GF-D8 (cell line): ENCODE measurements at regions not wholly inside any gene's neighbourhood (a gene's known extent, or its start where the extent isn't known, plus 50 kb on each side); places are given as distances from the start of the nearest gene placed in this dataset.
"Not testable (repeated sequence)": the region's sequence is repeated elsewhere in the genome, so short reads cannot be mapped to it uniquely, and the experiment has no call there.

Experiments
- DNase-seq: peaks from one replicate; lab custom pipeline; 2025; lab: John Stamatoyannopoulos, UW

DNA sequence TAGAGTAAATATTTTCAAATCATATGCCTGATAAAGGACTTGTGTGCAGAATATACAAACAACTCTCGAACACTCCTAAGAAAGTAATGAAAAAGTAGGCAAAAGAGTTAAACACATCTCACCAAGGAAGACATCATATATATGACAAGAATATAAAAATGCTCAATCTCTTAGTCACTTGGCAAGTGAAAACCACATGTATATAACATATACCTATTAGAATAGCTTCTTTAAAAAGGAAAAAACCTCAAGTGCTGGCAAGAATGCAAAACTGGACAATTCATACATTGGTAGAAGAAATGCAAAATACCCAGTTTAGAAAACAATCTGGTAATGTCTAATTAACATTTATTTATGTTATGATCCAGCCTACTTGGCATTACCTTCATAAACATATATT, 146.6 kb upstream of the DGKB start:
- DNase-seq, result no peak

DNA sequence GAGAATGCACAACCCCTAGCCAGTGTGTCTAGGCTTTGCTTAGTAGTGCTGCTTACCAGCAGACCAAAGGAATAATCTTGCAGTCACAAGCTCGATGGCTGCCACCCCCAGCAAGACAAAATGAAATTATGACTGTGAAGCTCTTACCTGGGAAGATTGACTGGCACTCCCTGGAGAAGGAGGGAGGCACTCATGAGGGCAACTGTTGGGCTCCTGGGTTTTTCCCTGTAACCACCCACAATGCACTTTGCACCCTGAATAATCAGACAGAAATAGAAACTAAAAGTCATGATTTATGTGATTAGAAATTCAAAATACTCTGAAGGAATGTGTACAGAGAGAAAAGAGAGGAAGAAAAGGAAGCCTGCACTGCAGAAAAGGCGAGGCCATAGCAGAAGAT, 144.3 kb upstream of the DGKB start:
- DNase-seq, result no peak

GRCh38 chr7:15043931-15044330, 141.4 kb upstream of the DGKB start:
- DNase-seq, result no peak

DNA sequence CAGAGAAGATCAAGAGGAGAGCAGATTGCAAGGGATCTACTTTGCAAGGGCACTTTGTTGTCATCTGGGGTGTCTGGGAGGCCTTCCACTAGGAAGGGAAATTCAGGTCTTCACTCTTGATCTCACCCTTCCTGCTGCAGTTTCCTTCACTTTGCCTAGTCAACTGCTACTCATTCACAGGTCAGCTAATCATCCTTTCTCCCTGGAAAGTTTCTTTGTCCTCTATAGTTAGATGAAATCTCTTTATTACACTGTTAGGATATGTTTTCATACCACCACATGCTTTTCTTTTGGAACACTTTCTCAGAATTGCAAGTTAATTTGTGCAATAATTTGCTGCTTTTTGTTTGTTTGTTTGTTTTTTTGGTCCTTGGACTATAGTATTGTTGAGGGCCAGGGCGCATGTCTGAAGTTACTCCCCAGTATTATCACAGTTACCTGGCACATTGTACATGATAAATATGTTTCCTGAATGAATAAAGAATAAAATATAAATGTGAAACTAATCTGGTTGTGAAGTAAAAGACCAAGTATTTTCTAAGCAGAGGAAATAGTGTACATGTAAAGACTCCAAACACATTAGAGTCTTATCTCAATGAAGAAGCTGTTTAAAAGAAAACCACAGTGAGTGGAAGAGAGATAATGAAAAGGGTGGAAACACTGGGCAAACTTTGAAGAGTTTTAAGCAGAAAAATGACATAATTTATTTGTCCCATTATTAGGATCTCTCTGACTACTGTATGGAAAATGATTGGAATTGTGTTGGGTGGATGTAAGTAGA, 139.9 kb upstream of the DGKB start:
- DNase-seq, result no peak

- no peak for DNase-seq
Measured at GRCh38 chr7:15041226-15041625, 138.7 kb upstream of the DGKB start.

GRCh38 chr7:15035814-15036213, 133.3 kb upstream of the DGKB start:
- DNase-seq, result no peak

- DNase-seq, result no peak
Measured at GRCh38 chr7:15033039-15033438, 130.5 kb upstream of the DGKB start.

DNA sequence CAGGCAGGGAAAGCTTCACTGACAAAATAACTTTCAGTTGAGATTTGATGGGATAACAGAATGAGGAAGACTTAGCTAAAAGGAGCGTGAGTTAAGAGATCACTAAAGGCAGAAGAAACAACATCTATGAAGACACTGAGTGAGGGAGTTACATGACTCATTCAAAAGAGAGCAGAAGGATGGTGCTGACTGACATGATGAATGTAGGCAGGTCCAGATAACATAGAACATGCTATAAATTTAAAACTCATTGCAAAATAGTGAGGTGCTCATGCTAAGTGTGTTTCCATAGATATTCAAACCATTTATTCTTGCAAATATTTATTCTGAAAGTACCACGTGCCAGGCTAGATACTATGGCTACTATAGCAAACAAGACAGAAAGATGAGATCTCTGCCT, 116.4 kb upstream of the DGKB start:
- no peak for DNase-seq

DNA sequence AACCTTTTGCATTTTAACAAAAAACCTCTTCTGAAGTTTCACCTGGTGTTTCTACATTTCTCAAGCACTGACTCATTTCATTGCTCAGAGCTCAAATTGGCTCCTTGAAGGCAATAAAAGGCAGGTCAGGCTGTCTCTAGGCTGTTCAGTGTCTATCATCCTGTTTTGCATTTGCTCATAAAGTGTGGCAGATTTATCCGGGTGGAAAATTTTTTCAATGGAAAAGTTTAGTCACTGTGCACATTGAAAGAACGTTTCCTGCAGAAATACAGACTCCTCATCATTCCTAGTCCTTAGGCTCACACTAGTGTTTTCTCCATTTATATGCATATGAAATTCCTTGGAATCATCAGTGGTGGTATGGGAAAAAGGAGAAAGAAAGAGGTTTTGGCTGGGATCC, 114.2 kb upstream of the DGKB start:
- no peak for DNase-seq

DNA sequence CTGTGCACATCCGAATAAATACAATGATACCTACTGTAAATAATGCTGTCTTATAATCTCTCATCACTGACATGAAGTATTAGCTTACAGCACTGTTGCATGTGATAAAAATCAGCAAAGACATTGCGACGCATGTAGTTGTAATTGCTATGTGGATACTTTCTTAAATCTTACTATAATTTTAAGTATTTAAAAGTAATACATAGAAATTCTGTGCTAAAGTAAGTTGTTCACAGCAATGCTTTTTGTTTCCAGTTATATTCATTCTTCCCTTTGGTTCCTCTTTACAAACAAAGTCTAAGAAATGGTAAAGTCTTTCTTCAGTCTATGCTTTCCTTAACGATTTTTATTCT, 113.7 kb upstream of the DGKB start:
- DNase-seq, result no peak

DNA sequence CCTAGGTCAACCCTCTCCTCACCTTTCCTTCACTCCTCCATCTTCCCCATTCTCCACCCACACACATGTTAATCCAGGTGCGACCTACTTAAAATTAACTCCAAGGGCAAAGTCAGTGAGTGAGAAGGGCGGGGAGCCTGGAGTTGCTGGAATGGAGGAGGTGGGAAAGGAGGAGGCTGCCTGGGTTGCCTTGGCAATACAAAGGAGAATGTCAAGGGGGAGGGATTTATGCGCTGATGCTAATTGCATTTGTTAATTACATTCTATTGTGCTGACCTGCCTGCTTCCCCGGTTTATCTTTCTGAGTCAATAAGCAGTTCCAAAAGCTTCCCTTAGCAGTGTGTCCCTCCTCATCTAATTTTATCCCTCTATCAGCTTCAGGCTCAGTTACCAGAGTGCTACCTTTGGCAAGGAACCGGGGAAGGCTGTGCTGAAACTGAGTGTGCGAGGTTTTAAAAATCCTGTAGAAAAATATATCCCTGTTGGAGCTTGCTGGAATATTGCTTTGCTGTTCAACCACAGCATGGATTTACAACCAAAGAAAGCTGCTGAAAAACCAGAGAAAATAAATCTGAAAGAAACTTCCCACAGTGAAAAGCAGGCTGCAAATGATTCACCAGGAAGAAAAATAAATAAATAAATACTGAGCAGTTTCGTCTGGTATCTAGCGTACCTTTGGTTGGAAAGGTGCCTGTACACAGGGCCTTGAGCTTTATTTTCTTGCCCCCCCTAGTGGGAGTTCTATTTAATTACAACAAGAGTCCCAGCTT, 113.2 kb upstream of the DGKB start:
- peak; percentile 20 for DNase-seq

DNA sequence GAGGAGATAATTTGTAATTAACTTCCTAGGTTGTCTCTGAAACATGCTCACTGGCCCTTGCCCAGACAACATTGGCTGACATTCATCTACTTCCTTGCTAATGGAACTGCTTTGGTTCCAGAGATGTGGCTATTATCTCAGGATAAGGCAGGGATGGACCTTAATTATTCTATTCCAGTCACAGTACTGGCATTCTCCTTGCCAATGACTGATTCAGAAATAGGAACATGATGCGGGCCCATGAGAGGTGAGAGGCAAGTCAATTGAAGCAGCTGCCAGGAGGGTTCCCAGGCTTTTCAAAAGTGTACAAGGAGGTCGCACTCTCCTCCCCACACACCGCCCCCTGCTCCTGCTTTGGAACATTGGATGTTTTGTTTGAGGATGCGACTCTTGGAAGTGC, 109.6 kb upstream of the DGKB start:
- no peak for DNase-seq

DNA sequence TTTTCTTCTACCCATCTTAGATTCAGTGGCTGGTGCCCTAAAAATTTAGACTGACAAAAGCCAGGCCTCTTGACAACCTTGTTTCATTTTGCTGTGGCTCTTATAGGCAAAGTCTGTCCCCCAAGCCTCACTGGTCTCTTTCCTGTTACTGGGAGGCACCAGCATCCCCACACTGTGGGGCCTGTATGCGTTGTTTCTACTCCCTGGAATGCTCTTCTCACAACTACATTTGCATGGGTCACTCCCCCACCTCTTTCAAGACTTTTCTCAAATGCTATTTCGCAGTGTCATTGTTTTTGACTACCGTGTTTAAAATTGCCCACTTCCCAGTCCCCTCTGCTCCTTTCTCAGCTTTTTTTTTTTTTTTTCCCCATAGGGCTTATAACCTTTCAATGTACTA, 108.7 kb upstream of the DGKB start:
- DNase-seq, result no peak

GRCh38 chr7:15007507-15007906, 105.0 kb upstream of the DGKB start:
- DNase-seq, result no peak

DNA sequence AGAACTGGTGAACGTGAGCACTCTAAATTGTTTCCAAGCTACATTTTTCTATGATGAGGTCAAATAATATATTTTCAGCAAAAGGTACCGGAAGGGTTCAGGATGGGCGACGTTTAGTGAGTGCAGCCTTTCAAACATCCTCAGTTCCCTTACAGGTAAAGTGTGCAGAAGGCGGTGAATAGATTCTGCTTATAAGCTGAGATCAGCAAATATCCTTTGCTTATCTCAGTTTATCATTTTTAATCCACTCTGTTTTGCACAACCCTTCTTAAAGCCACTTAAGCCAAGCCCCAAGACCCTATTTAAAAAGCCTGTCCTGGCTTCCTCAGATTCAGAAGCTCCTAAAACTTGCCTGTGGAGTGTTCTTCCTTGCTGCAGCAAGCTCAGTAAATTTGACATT, 103.1 kb upstream of the DGKB start:
- DNase-seq, result no peak

- DNase-seq, result no peak
Measured at GRCh38 chr7:15000157-15000556, 97.6 kb upstream of the DGKB start.

DNA sequence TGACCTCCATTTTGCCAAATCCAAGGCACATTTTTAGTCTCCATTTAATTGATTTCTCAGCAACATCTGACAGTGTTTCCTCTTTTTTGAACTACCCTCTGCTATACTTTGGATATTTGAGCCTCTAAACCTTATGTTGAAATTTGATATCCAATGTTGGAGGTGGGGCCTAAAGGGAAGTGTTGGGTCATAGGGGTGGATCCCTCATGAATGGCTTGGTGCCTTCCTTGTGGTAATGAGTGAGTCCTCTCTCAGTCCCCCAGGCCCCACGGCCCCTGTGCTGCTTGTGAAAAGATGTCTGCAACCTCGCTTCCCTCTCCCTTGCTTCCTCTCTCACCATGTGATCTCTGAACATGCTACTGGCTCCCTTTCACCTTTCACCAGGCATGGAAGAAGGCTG, 96.8 kb upstream of the DGKB start:
- DNase-seq, result no peak

GRCh38 chr7:14995774-14996173, 93.2 kb upstream of the DGKB start:
- DNase-seq, result no peak

DNA sequence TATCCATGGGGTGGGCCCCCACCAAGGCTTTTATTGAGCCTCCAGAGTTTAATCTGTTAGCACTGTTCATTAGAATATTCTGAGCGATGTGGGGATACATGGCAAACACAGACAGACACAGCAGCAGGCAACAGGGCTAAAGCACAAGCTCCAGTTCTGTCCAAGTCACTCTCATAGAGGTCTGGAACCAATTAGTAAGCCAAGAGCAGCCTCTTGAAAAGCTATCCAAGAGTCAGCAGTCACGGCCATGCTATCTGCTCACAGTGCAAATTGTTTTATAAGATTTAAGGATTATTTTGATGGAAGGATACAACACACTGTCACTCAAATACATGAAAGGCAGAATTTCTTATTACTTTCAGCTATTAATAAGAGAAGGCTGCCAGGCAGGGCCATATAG, 86.4 kb upstream of the DGKB start:
- DNase-seq, result no peak

GRCh38 chr7:14978687-14979086, 76.1 kb upstream of the DGKB start:
- no peak for DNase-seq

DNA sequence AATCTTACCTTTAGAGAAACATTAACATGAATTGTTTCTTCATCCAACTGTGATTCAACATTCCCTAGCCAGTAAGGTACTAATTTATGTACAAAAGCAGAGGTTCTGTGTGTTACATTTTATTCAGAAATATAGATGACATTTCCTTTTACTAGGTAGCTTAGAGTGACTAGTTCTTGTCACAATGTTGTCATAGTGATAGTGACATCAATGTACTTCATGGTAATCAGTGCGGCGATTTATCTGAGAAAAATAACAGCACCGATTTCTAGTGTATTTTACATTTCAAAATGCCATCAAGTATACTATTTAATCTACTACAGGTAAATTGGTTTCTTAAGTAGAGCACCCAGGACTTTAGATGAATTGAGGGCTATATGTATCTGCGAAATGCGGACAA, 72.1 kb upstream of the DGKB start:
- no peak for DNase-seq

DNA sequence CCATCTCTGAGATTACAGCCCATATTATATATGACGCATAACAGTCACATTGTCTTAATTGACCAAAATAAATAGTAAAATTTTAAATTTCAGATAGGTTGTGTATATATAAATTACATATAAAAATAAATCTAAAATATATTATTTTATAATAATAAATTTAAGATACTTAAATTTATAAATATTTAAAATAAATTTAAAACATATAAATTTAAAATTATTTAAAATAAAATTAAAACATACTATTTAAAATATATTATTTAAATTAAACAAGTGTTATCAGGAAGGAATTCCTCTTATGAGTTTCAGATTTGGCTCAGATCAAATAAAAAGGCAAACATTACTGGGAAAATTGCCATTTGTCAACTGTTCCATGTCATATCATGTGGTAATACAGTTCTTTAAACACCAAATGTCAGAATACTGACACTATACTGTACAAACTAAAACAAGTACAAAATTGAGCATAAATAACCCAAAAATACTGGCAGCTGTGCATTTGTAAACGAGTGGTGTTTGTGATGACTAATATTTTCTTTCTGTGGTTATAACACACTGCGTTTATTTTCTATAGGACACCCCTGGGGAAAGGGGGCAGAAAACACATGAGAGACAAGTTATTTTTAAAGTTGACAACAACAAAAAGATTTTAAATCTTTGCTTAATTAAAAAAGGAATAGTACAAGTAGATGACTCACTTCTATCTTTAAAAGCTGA, 71.3 kb upstream of the DGKB start:
- no peak for DNase-seq

GRCh38 chr7:14971678-14972077, 69.1 kb upstream of the DGKB start:
- not testable (repeated sequence) for DNase-seq
